ENCODE measurements at regions not wholly inside any gene's neighbourhood (a gene's known extent, or its start where the extent isn't known, plus 50 kb on each side); places are given as distances from the start of the nearest gene placed in this dataset.

DNA sequence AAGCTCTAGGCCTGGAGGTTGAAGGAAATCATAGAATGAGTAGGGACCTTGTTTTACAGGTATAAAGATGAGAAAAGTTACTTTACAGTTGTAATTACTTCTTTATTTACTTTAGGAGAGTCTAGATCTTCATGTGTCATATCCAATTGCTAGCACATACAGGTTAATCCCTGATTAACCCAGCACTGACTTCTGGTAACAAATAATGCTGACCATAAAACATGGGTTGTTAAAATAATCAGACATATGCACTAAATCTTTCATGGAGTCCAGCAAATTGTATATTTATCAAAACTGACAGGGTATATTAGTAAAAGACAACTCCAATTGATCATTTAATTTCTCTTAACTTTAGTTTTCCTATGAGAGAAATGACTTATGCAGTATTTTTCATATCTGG lies 245.2 kb downstream of the NFKBIZ start:
- H3K4me3 ChIP-seq (replicated peaks; ENCODE audit: insufficient read depth, low read length): no peak overlapping the region
- TF ChIP-seq, protein P1, sequence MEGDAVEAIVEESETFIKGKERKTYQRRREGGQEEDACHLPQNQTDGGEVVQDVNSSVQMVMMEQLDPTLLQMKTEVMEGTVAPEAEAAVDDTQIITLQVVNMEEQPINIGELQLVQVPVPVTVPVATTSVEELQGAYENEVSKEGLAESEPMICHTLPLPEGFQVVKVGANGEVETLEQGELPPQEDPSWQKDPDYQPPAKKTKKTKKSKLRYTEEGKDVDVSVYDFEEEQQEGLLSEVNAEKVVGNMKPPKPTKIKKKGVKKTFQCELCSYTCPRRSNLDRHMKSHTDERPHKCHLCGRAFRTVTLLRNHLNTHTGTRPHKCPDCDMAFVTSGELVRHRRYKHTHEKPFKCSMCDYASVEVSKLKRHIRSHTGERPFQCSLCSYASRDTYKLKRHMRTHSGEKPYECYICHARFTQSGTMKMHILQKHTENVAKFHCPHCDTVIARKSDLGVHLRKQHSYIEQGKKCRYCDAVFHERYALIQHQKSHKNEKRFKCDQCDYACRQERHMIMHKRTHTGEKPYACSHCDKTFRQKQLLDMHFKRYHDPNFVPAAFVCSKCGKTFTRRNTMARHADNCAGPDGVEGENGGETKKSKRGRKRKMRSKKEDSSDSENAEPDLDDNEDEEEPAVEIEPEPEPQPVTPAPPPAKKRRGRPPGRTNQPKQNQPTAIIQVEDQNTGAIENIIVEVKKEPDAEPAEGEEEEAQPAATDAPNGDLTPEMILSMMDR (IDR thresholded peaks at IDR 0.05; ENCODE audit: insufficient read depth, low read length): no peak
- TF ChIP-seq SPI1 (IDR thresholded peaks at IDR 0.05; ENCODE audit: borderline replicate concordance, low read depth): no peak
- no peak for TF ChIP-seq POLR2AphosphoS5 (IDR thresholded peaks at IDR 0.05; ENCODE audit: low read depth)
- no peak for TF ChIP-seq GABPA (IDR thresholded peaks at IDR 0.05; ENCODE audit: low read depth)
- TF ChIP-seq, protein P2, sequence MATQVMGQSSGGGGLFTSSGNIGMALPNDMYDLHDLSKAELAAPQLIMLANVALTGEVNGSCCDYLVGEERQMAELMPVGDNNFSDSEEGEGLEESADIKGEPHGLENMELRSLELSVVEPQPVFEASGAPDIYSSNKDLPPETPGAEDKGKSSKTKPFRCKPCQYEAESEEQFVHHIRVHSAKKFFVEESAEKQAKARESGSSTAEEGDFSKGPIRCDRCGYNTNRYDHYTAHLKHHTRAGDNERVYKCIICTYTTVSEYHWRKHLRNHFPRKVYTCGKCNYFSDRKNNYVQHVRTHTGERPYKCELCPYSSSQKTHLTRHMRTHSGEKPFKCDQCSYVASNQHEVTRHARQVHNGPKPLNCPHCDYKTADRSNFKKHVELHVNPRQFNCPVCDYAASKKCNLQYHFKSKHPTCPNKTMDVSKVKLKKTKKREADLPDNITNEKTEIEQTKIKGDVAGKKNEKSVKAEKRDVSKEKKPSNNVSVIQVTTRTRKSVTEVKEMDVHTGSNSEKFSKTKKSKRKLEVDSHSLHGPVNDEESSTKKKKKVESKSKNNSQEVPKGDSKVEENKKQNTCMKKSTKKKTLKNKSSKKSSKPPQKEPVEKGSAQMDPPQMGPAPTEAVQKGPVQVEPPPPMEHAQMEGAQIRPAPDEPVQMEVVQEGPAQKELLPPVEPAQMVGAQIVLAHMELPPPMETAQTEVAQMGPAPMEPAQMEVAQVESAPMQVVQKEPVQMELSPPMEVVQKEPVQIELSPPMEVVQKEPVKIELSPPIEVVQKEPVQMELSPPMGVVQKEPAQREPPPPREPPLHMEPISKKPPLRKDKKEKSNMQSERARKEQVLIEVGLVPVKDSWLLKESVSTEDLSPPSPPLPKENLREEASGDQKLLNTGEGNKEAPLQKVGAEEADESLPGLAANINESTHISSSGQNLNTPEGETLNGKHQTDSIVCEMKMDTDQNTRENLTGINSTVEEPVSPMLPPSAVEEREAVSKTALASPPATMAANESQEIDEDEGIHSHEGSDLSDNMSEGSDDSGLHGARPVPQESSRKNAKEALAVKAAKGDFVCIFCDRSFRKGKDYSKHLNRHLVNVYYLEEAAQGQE (IDR thresholded peaks at IDR 0.05; ENCODE audit: insufficient replicate concordance, low read depth): no peak
- H3K27me3 ChIP-seq (ENCODE audit: insufficient read depth, poor library complexity, severe bottlenecking): no peaks in the 10 kb centered on the region
- no peak overlapping the region for H3K27ac ChIP-seq (replicated peaks)
- DNase-seq (ENCODE audit: low read depth in 1 of 2, low spot score in 1 of 2): no peak

DNA sequence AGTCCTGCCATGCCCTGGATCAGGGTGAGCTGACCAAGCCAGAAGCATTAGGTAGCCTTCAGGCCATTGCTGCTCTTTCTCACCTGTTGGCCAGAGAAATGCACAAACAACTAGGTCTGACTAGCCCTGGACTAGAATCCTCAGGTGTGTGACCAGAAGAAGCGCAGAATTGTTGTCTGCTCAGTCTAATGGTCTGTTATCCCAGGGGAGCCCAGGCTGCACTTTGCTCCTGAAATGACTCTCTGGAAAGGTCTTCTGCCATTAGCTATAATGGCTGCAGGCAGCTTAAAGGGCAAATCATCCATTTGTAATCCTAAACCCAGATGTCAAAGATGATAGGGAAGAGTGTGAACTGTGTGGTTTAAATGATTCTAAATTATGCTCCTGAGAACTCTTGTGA lies 246.1 kb downstream of the NFKBIZ start:
- Histone ChIP-seq H3K27me3 (ENCODE audit: insufficient read depth, poor library complexity, severe bottlenecking) (no peaks in the 10 kb centered on the region), H3K4me3 (replicated peaks; ENCODE audit: insufficient read depth, low read length) (no peak overlapping the region), H3K27ac (replicated peaks) (no peak overlapping the region)
- TF ChIP-seq, protein P1 (IDR thresholded peaks at IDR 0.05; ENCODE audit: insufficient read depth, low read length): no peak
- TF ChIP-seq SPI1 (IDR thresholded peaks at IDR 0.05; ENCODE audit: borderline replicate concordance, low read depth) (no peak), POLR2AphosphoS5 (IDR thresholded peaks at IDR 0.05; ENCODE audit: low read depth) (no peak)
- no peak for DNase-seq (ENCODE audit: low read depth in 1 of 2, low spot score in 1 of 2)

DNA sequence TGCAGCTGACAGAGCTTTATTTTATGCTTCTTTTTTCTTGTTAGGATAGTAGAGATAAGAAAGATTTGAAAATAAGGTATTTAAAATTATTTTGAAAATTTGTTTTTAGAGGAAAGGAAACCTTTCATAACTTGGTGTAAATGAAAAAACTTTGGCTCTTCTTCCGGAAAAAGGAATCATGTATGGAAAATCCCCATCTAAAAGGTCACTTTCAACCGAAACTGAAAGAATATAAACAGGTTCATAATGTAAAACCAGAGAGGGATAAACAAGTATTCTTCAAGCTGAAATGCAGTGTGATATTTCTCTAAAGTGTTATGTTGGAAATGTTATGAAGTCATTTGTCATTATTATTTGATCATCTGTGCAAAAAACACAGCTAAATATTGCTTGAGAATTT lies 246.8 kb downstream of the NFKBIZ start:
- Histone ChIP-seq H3K27me3 (ENCODE audit: insufficient read depth, poor library complexity, severe bottlenecking) (no peaks in the 10 kb centered on the region), H3K4me3 (replicated peaks; ENCODE audit: insufficient read depth, low read length) (no peak overlapping the region), H3K27ac (replicated peaks) (no peak overlapping the region)
- no peak for DNase-seq (ENCODE audit: low read depth in 1 of 2, low spot score in 1 of 2)
- TF ChIP-seq, protein P1 (IDR thresholded peaks at IDR 0.05; ENCODE audit: insufficient read depth, low read length): no peak
- no peak for TF ChIP-seq SPI1 (IDR thresholded peaks at IDR 0.05; ENCODE audit: borderline replicate concordance, low read depth)
- no peak for TF ChIP-seq GABPA (IDR thresholded peaks at IDR 0.05; ENCODE audit: low read depth)
- TF ChIP-seq POLR2AphosphoS5 (IDR thresholded peaks at IDR 0.05; ENCODE audit: low read depth): no peak
- TF ChIP-seq, protein P2 (IDR thresholded peaks at IDR 0.05; ENCODE audit: insufficient replicate concordance, low read depth): no peak

Data from HL-60 (cell line).